ENCODE measurements at regions not wholly inside any gene's neighbourhood (a gene's known extent, or its start where the extent isn't known, plus 50 kb on each side); places are given as distances from the start of the nearest gene placed in this dataset.

GRCh38 chr3:94217406-94217805, 154.5 kb downstream of the NSUN3 start:
- Histone ChIP-seq H3K4me3 (ENCODE audit: low read depth, low read length) (no peak overlapping the region), H3K27ac (ENCODE audit: extremely low read depth, low read depth, low read length) (no peak overlapping the region), H3K9me3 (ENCODE audit: control insufficient read depth, insufficient read depth, low read depth, low read length) (no peaks in the 10 kb centered on the region), H3K4me1 (ENCODE audit: control insufficient read depth, insufficient read depth, low read length) (no peaks in the 10 kb centered on the region), H3K36me3 (ENCODE audit: control insufficient read depth in 2 of 2, insufficient read depth in 1 of 2, low read length in 2 of 2) (no peaks in the 10 kb centered on the region)
- ChIA-PET POLR2A (no interaction called here), CTCF (no interaction called here)
- TF ChIP-seq OVOL3 (tag by site-specific recombination; IDR thresholded peaks at IDR 0.05) (no peak), ZNF354C (tag by site-specific recombination; IDR thresholded peaks at IDR 0.05; ENCODE audit: borderline replicate concordance, low read depth) (no peak), ZFP37 (tag by site-specific recombination; IDR thresholded peaks at IDR 0.05) (no peak), ZFP69B (tag by site-specific recombination; IDR thresholded peaks at IDR 0.05) (no peak), EGR2 (tag by site-specific recombination; IDR thresholded peaks at IDR 0.05; ENCODE audit: low read depth) (no peak), YY2 (tag by site-specific recombination; IDR thresholded peaks at IDR 0.05) (no peak), MYNN (tag by site-specific recombination; IDR thresholded peaks at IDR 0.05; ENCODE audit: borderline replicate concordance) (no peak), IKZF3 (tag by site-specific recombination; IDR thresholded peaks at IDR 0.05) (no peak), ZNF280C (tag by site-specific recombination; IDR thresholded peaks at IDR 0.05) (no peak), ZBTB49 (tag by site-specific recombination; IDR thresholded peaks at IDR 0.05; ENCODE audit: low read depth) (no peak), ZNF341 (tag by site-specific recombination; IDR thresholded peaks at IDR 0.05; ENCODE audit: low read depth) (no peak)

GRCh38 chr3:94220426-94220825, 157.6 kb downstream of the NSUN3 start:
- no peak for TF ChIP-seq ZNF692 (tag by site-specific recombination; IDR thresholded peaks at IDR 0.05)
- TF ChIP-seq WT1 (tag by site-specific recombination; IDR thresholded peaks at IDR 0.05): no peak
- no peak for TF ChIP-seq ZNF214 (tag by site-specific recombination; IDR thresholded peaks at IDR 0.05; ENCODE audit: borderline replicate concordance)
- TF ChIP-seq GLI4 (tag by site-specific recombination; IDR thresholded peaks at IDR 0.05): no peak
- TF ChIP-seq ZNF623 (tag by site-specific recombination; IDR thresholded peaks at IDR 0.05): no peak
- TF ChIP-seq BCL11B (tag by site-specific recombination; IDR thresholded peaks at IDR 0.05; ENCODE audit: low read depth): no peak
- TF ChIP-seq ZNF2 (tag by site-specific recombination; IDR thresholded peaks at IDR 0.05): no peak
- TF ChIP-seq ZNF488 (tag by site-specific recombination; IDR thresholded peaks at IDR 0.05): no peak
- no peak for TF ChIP-seq ZNF114 (tag by site-specific recombination; IDR thresholded peaks at IDR 0.05)
- no peak for TF ChIP-seq IKZF3 (tag by site-specific recombination; IDR thresholded peaks at IDR 0.05)
- TF ChIP-seq REPIN1 (tag by site-specific recombination; IDR thresholded peaks at IDR 0.05; ENCODE audit: low read depth): no peak
- TF ChIP-seq SP7 (tag by site-specific recombination; IDR thresholded peaks at IDR 0.05): no peak
- TF ChIP-seq ZNF610 (tag by site-specific recombination; IDR thresholded peaks at IDR 0.05; ENCODE audit: borderline replicate concordance): no peak
- Histone ChIP-seq H3K9me3 (ENCODE audit: control insufficient read depth, insufficient read depth, low read depth, low read length) (no peaks in the 10 kb centered on the region), H3K27ac (ENCODE audit: extremely low read depth, low read depth, low read length) (no peak overlapping the region), H3K36me3 (ENCODE audit: control insufficient read depth in 2 of 2, insufficient read depth in 1 of 2, low read length in 2 of 2) (no peaks in the 10 kb centered on the region), H3K4me3 (ENCODE audit: low read depth, low read length) (no peak overlapping the region), H3K4me1 (ENCODE audit: control insufficient read depth, insufficient read depth, low read length) (no peaks in the 10 kb centered on the region)
- CTCF ChIA-PET: interaction anchor here (1.4 kb wide), 1 partner anchor 14 kb away, joined by 8 read pairs; no protein-coding TSS in a partner anchor
- POLR2A ChIA-PET: no interaction called here

All from HEK293 (cell line).